ENCODE measurements at regions not wholly inside any gene's neighbourhood (a gene's known extent, or its start where the extent isn't known, plus 50 kb on each side); places are given as distances from the start of the nearest gene placed in this dataset.

DNA sequence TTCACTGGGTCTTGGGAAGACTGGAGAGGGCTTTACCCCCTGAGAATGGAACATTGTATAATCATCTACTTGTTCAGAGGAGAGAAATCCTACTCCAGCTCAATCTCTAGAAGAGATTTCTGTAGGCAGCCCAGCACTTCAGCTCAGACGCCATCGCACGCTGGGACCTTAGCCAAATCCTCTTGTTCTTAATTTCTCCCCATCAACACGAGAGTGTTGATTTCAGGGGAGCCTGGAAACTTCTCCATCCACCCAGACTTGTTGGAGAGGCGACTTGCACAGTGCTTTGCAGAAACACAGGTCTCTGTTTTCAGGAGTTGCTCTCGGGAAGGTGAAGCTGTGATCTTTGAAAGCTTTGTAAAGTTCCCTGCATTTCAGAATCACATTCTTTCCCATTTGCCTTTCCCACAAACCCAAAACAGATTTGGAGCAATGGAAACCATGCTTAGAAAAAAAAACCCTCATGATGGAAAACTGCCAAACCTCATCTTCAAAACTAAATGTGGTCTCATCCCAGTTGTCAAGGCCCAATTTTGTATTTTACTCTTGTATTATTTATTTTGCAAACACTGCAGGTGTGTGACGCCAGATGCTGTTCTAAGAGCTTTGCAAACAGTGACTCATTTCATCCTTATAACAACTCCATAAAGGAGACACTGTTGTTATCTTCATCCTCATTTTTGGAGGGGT, 60.9 kb downstream of the CALML3 start:
- peaks cover 6% of the 10 kb centered on the region for H3K27me3 Mint-ChIP-seq (ENCODE audit: low read depth)
- H3K27me3 ChIP-seq (ENCODE audit: insufficient read depth, low read length) = no peaks in the 10 kb centered on the region
- H3K4me3 Mint-ChIP-seq = no peak overlapping the region
- no peak overlapping the region for H2AK5ac ChIP-seq (ENCODE audit: insufficient read length, low read length)
- H2BK20ac ChIP-seq (ENCODE audit: low read depth, low read length, poor library complexity, severe bottlenecking) = no peak overlapping the region
- no peak overlapping the region for H3K27ac ChIP-seq (ENCODE audit: insufficient read length, low read depth, low read length)
- TF ChIP-seq, protein P1, sequence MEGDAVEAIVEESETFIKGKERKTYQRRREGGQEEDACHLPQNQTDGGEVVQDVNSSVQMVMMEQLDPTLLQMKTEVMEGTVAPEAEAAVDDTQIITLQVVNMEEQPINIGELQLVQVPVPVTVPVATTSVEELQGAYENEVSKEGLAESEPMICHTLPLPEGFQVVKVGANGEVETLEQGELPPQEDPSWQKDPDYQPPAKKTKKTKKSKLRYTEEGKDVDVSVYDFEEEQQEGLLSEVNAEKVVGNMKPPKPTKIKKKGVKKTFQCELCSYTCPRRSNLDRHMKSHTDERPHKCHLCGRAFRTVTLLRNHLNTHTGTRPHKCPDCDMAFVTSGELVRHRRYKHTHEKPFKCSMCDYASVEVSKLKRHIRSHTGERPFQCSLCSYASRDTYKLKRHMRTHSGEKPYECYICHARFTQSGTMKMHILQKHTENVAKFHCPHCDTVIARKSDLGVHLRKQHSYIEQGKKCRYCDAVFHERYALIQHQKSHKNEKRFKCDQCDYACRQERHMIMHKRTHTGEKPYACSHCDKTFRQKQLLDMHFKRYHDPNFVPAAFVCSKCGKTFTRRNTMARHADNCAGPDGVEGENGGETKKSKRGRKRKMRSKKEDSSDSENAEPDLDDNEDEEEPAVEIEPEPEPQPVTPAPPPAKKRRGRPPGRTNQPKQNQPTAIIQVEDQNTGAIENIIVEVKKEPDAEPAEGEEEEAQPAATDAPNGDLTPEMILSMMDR (conservative IDR thresholded peaks at IDR 0.05) = no peak
- H3K4ac ChIP-seq (ENCODE audit: low read depth, low read length) = no peak overlapping the region
- no peak overlapping the region for H2BK12ac ChIP-seq (ENCODE audit: insufficient read length, low read depth, low read length)
- H3K9ac ChIP-seq (ENCODE audit: extremely low read depth, insufficient read length, low read length) = no peak overlapping the region
- no peaks in the 10 kb centered on the region for H3K9me3 ChIP-seq (ENCODE audit: control insufficient read depth, low read depth, low read length)
- no peak overlapping the region for H4K91ac ChIP-seq (ENCODE audit: insufficient read length, low read depth, low read length)
- no peak overlapping the region for H2BK5ac ChIP-seq (ENCODE audit: insufficient read length, low read length)
- peaks cover 0 to 2% (median 0%) of the 10 kb centered on the region in 3 experiments; a peak in 1 of 7 replicates for H3K36me3 Mint-ChIP-seq (ENCODE audit: insufficient read depth in 1 of 3, low read depth in 3 of 3)
- no peak overlapping the region for H3T11ph ChIP-seq (ENCODE audit: low read length)
- H3K14ac ChIP-seq (ENCODE audit: insufficient read depth, low read length) = no peak overlapping the region; the same call in 1 of the 2 replicates
- H4K8ac ChIP-seq (replicated peaks; ENCODE audit: insufficient read length, low read depth, low read length) = no peak overlapping the region
- no peak overlapping the region for H3K23ac ChIP-seq (ENCODE audit: insufficient read length, low read depth, low read length)
- no peaks in the 10 kb centered on the region for H3K23me2 ChIP-seq (ENCODE audit: insufficient read length, low read depth, low read length, poor library complexity, severe bottlenecking)
- H3K4me1 Mint-ChIP-seq = peaks cover 50 to 64% of the 10 kb centered on the region in 2 experiments
- no peak overlapping the region for H2BK15ac ChIP-seq (ENCODE audit: low read depth, low read length)
- H4K20me1 ChIP-seq (ENCODE audit: control insufficient read depth, insufficient read depth, insufficient read length) = no peaks in the 10 kb centered on the region
- no peak overlapping the region for H3K4me2 ChIP-seq (ENCODE audit: insufficient read depth, insufficient read length, low read length)
- H3K27ac Mint-ChIP-seq = no peak overlapping the region
- H4K5ac ChIP-seq (ENCODE audit: insufficient read length, low read depth, low read length) = no peak overlapping the region
- H3K4me1 ChIP-seq (ENCODE audit: insufficient read depth, low read length) = peaks cover 6% of the 10 kb centered on the region; the same call in 1 of the 2 replicates
- no CpG with 5 or more reads among the region's 7 CpGs for WGBS (ENCODE audit: extremely low coverage, insufficient read length, low lambda C conversion rate)
- no peak for DNase-seq
- H3K18ac ChIP-seq (ENCODE audit: insufficient read length, low read depth, low read length) = no peak overlapping the region
- no peak overlapping the region for H2AFZ ChIP-seq (ENCODE audit: low read length)
- no peak overlapping the region for H3K56ac ChIP-seq (ENCODE audit: insufficient read length, low read depth, low read length)
- peaks cover 0 to 5% of the 10 kb centered on the region in 2 experiments; a peak in 4 of 5 replicates for H3K9me3 Mint-ChIP-seq
- no peaks in the 10 kb centered on the region for H3K79me1 ChIP-seq (ENCODE audit: insufficient read depth, low read depth, low read length, poor library complexity, severe bottlenecking)
- H2BK120ac ChIP-seq (ENCODE audit: low read depth, low read length, poor library complexity, severe bottlenecking) = no peak overlapping the region
- H3K79me2 ChIP-seq (ENCODE audit: insufficient read depth, low read length) = no peaks in the 10 kb centered on the region
